H1 (cell line): ENCODE measurements at regions not wholly inside any gene's neighbourhood (a gene's known extent, or its start where the extent isn't known, plus 50 kb on each side); places are given as distances from the start of the nearest gene placed in this dataset.

Source experiments
- CTCF ChIA-PET: fragments of 300-600 bp; sonication (Branson Sonifier 250); formaldehyde crosslinking; loops from one replicate; lab custom pipeline; 2021; ENCODE audit not compliant: partially characterized antibody; lab: Charles Lee
- POLR2A ChIA-PET: fragments of 300-600 bp; sonication (Branson Sonifier 250); formaldehyde crosslinking; loops from one replicate; lab custom pipeline; 2021; ENCODE audit warnings: inconsistent platforms; ENCODE audit not compliant: partially characterized antibody; lab: Charles Lee
- DNase-seq, 2 experiments: peaks; one replicate each; pipeline versions ENCODE4 v3.0.0 to v3.0.0-alpha.2; 2010 to 2022; ENCODE audit warnings: low spot score in 2 of 2, low read depth in 1 of 2, mixed read lengths in 1 of 2
- FAIRE-seq: peaks from 2 replicates; lab custom pipeline; 2011; peaks lifted over from hg19 to GRCh38; lab: Jason Lieb, UNC
- H2AFZ ChIP-seq: 2 replicates; pipeline ENCODE4 v1.8.1; 2012; ENCODE audit warnings: low read length, inconsistent platforms
- H2AK5ac ChIP-seq: 2 replicates; pipeline ENCODE4 v1.6.1; 2013; ENCODE audit warnings: low read depth, low read length
- H2BK120ac ChIP-seq: replicated peaks from 2 replicates; pipeline ENCODE3; 2013; ENCODE audit warnings: low read depth, low read length, inconsistent platforms
- H2BK12ac ChIP-seq: 2 replicates; pipeline ENCODE4 v1.6.1; 2013; ENCODE audit warnings: low read depth, low read length
- H2BK15ac ChIP-seq: 2 replicates; pipeline ENCODE4 v1.6.1; 2013; ENCODE audit warnings: low read length
- H2BK20ac ChIP-seq: 2 replicates; pipeline ENCODE4 v1.6.1; 2013; ENCODE audit warnings: low read length
- H2BK5ac ChIP-seq: 2 replicates; pipeline ENCODE4 v1.6.1; 2013; ENCODE audit warnings: low read depth, low read length
- H3K14ac ChIP-seq: 2 replicates; pipeline ENCODE4 v1.6.1; 2013; ENCODE audit warnings: inconsistent platforms; ENCODE audit not compliant: insufficient read length
- H3K18ac ChIP-seq: 2 replicates; pipeline ENCODE4 v1.6.1; 2013; ENCODE audit warnings: low read length; ENCODE audit errors: extremely low read depth
- H3K23ac ChIP-seq: 2 replicates; pipeline ENCODE4 v1.6.1; 2013; ENCODE audit warnings: inconsistent platforms; ENCODE audit not compliant: insufficient read length
- H3K23me2 ChIP-seq: 2 replicates; pipeline ENCODE4 v1.6.1; 2013; ENCODE audit warnings: low read depth, low read length
- H3K27ac ChIP-seq: 2 replicates; pipeline ENCODE4 v1.6.1; 2011; ENCODE audit warnings: low read depth, low read length, inconsistent platforms
- H3K27me3 ChIP-seq, 4 experiments: replicated peaks in 1 of 4; 1 replicate in 1 of 4; 2 replicates in 3 of 4; pipeline versions ENCODE4 v1.6.1 to v1.8.1; 2011 to 2013; ENCODE audit warnings: low read length in 3 of 4, mild to moderate bottlenecking in 3 of 4, inconsistent platforms in 2 of 4, mixed read lengths in 2 of 4, moderate library complexity in 1 of 4; ENCODE audit not compliant: control insufficient read depth in 3 of 4, insufficient read depth in 3 of 4; ENCODE audit errors: extremely low read depth in 1 of 4
- H3K36me3 ChIP-seq, 4 experiments: 2 replicates each; pipeline versions ENCODE4 v1.6.1 to v1.8.1; 2011 to 2013; ENCODE audit warnings: mild to moderate bottlenecking in 4 of 4, low read length in 3 of 4, moderate library complexity in 2 of 4, control low read depth in 1 of 4, inconsistent platforms in 1 of 4; ENCODE audit not compliant: insufficient read depth in 4 of 4, control insufficient read depth in 2 of 4
- H3K4ac ChIP-seq: replicated peaks from 2 replicates; pipeline ENCODE3; 2013; ENCODE audit warnings: low read length, low read depth, mixed read lengths, inconsistent platforms; ENCODE audit not compliant: insufficient read length
- H3K4me1 ChIP-seq, 4 experiments: replicated peaks in 1 of 4; 1 replicate in 1 of 4; 2 replicates in 3 of 4; pipeline versions ENCODE4 v1.6.1 to v1.8.1; 2011 to 2013; ENCODE audit warnings: low read length in 3 of 4, inconsistent platforms in 2 of 4, mixed read lengths in 1 of 4; ENCODE audit not compliant: insufficient read depth in 4 of 4, control insufficient read depth in 3 of 4
- H3K4me2 ChIP-seq, 2 experiments: 2 replicates each; pipeline versions ENCODE4 v1.6.1 to v1.8.1; 2011 to 2013; ENCODE audit warnings: low read depth in 2 of 2, low read length in 2 of 2, control low read depth in 1 of 2, inconsistent platforms in 1 of 2, mild to moderate bottlenecking in 1 of 2; ENCODE audit not compliant: insufficient read depth in 1 of 2
- H3K4me3 ChIP-seq, 4 experiments: fragments of 200-600, 300-600 bp in 1 of 4; sonication (generic), shearing (Covaris generic), sonication (Bioruptor Twin) in 1 of 4; 2 replicates each; pipeline versions ENCODE4 v1.5.1 to v1.8.1; 2011 to 2016; ENCODE audit warnings: low read length in 4 of 4, low read depth in 3 of 4, control low read depth in 2 of 4, inconsistent platforms in 2 of 4, mild to moderate bottlenecking in 2 of 4, mixed read lengths in 1 of 4, moderate library complexity in 1 of 4; ENCODE audit not compliant: insufficient read depth in 2 of 4; ENCODE audit errors: extremely low read depth in 1 of 4
- H3K56ac ChIP-seq: replicated peaks from 2 replicates; pipeline ENCODE3; 2013; ENCODE audit warnings: low read depth, mild to moderate bottlenecking, mixed read lengths, low read length, inconsistent platforms; ENCODE audit not compliant: insufficient read length
- H3K79me1 ChIP-seq: 2 replicates; pipeline ENCODE4 v1.6.1; 2013; ENCODE audit warnings: low read depth, low read length, control low read depth
- H3K79me2 ChIP-seq, 2 experiments: 2 replicates each; pipeline versions ENCODE4 v1.6.1 to v1.8.1; 2012 to 2013; ENCODE audit warnings: low read length in 2 of 2, mild to moderate bottlenecking in 2 of 2, inconsistent platforms in 1 of 2; ENCODE audit not compliant: insufficient read depth in 2 of 2, control insufficient read depth in 1 of 2
- H3K9ac ChIP-seq, 4 experiments: replicated peaks in 1 of 4; 1 replicate in 1 of 4; 2 replicates in 3 of 4; pipeline versions ENCODE4 v1.6.1 to v1.8.1; 2011 to 2013; ENCODE audit warnings: low read depth in 3 of 4, low read length in 3 of 4, control low read depth in 2 of 4, mild to moderate bottlenecking in 2 of 4, moderate library complexity in 2 of 4, inconsistent platforms in 1 of 4; ENCODE audit errors: extremely low read depth in 1 of 4
- H3K9me3 ChIP-seq, 2 experiments: 2 replicates each; pipeline versions ENCODE4 v1.6.1 to v1.8.1; 2012 to 2013; ENCODE audit warnings: mild to moderate bottlenecking in 2 of 2, moderate library complexity in 2 of 2, control low read depth in 1 of 2, inconsistent platforms in 1 of 2, low read depth in 1 of 2, low read length in 1 of 2, mixed read lengths in 1 of 2; ENCODE audit not compliant: insufficient read depth in 2 of 2
- H4K20me1 ChIP-seq, 2 experiments: replicated peaks in 1 of 2; 2 replicates each; pipeline versions ENCODE3 to v1.8.1; 2011 to 2013; ENCODE audit warnings: inconsistent platforms in 2 of 2, low read length in 2 of 2, mild to moderate bottlenecking in 1 of 2; ENCODE audit not compliant: insufficient read depth in 2 of 2, control insufficient read depth in 1 of 2
- H4K5ac ChIP-seq: 2 replicates; pipeline ENCODE4 v1.6.1; 2013; ENCODE audit warnings: low read length, low read depth, mixed read lengths, inconsistent platforms; ENCODE audit not compliant: insufficient read length
- H4K8ac ChIP-seq: 2 replicates; pipeline ENCODE4 v1.8.0; 2013; ENCODE audit warnings: mild to moderate bottlenecking, moderate library complexity, low read length, inconsistent platforms; ENCODE audit not compliant: insufficient read depth; ENCODE audit errors: extremely low read depth
- H4K91ac ChIP-seq: replicated peaks from 2 replicates; pipeline ENCODE3; 2013; ENCODE audit warnings: low read length, mixed read lengths, inconsistent platforms; ENCODE audit not compliant: insufficient read length
- ATF2 ChIP-seq: IDR thresholded peaks from 2 replicates; pipeline ENCODE4 v1.6.1; 2012; ENCODE audit warnings: low read length, inconsistent platforms
- CTCF ChIP-seq, 3 experiments: IDR thresholded peaks; 1 replicate in 2 of 3; 2 replicates in 1 of 3; pipeline versions ENCODE4 v1.5.1 to v1.6.1; 2011; ENCODE audit warnings: low read length in 3 of 3, mild to moderate bottlenecking in 3 of 3, inconsistent platforms in 2 of 3, low read depth in 1 of 3, moderate library complexity in 1 of 3; ENCODE audit not compliant: insufficient read depth in 1 of 3; ENCODE audit errors: control extremely low read depth in 1 of 3
- RAD21 ChIP-seq, 2 experiments: IDR thresholded peaks in 1 of 2; conservative IDR thresholded peaks in 1 of 2; 2 replicates each; pipeline ENCODE4 v1.6.1; 2011; ENCODE audit warnings: low read depth in 2 of 2, low read length in 2 of 2, improper control_type of control experiment in 1 of 2, inconsistent platforms in 1 of 2, mild to moderate bottlenecking in 1 of 2, moderate library complexity in 1 of 2
- SP2 ChIP-seq: IDR thresholded peaks from 2 replicates; pipeline ENCODE4 v1.6.1; 2012; ENCODE audit warnings: mild to moderate bottlenecking, low read length, inconsistent platforms
- ZNF274 ChIP-seq: IDR thresholded peaks from 2 replicates; pipeline ENCODE4 v1.7.0; 2012; ENCODE audit warnings: low read length, borderline replicate concordance; ENCODE audit errors: extremely low read depth
- WGBS, 2 experiments: shearing (Covaris generic) in 1 of 2; methylation state at CpG; one replicate each; pipeline versions ENCODE4 v1.1.6 to v1.1.7; 2013 to 2015; ENCODE audit warnings: low lambda C conversion rate in 2 of 2, mixed read lengths in 2 of 2, inconsistent platforms in 1 of 2, low coverage in 1 of 2, missing lambda C conversion rate in 1 of 2; ENCODE audit not compliant: insufficient replicate concordance in 2 of 2, insufficient coverage in 1 of 2, insufficient read length in 1 of 2; ENCODE audit errors: extremely low coverage in 1 of 2, missing lambda C conversion rate in 1 of 2; 5-methylcytosine and 5-hydroxymethylcytosine counted together

GRCh38 chr16:60712144-60712543, 1324.1 kb downstream of the CDH8 start:
- WGBS, 2 experiments: 86% methylated on average over 3 of the region's 3 CpGs; no CpG with 5 or more reads in 1 of the 2 experiments
- no peak overlapping the region for H4K5ac ChIP-seq
- no peaks in the 10 kb centered on the region for H3K23me2 ChIP-seq
- no peak overlapping the region for H3K56ac ChIP-seq
- H3K9me3 ChIP-seq: no peaks in the 10 kb centered on the region
- no peak overlapping the region for H2AK5ac ChIP-seq
- H3K4me3 ChIP-seq: no peak overlapping the region
- H3K79me1 ChIP-seq: no peaks in the 10 kb centered on the region
- no peak overlapping the region for H4K8ac ChIP-seq
- H2BK5ac ChIP-seq: no peak overlapping the region
- H3K23ac ChIP-seq: no peak overlapping the region
- H3K4me1 ChIP-seq: no peaks in the 10 kb centered on the region
- CTCF ChIA-PET: interaction anchor here (1.4 kb wide), 1 partner anchor 26 kb away, joined by 5 read pairs; no protein-coding TSS in a partner anchor
- no peak overlapping the region for H2BK120ac ChIP-seq
- TF ChIP-seq SP2: no peak
- TF ChIP-seq ATF2: no peak
- TF ChIP-seq CTCF (IDR thresholded peaks at IDR 0.05; ENCODE audit: control extremely low read depth in 1 of 3, insufficient read depth in 1 of 3, low read depth in 1 of 3, low read length in 3 of 3): no peak
- TF ChIP-seq RAD21 (IDR thresholded peaks at IDR 0.05 in 1 of 2, conservative IDR thresholded peaks at IDR 0.05 in 1 of 2; ENCODE audit: low read depth in 2 of 2, low read length in 2 of 2): no peak
- no peak for TF ChIP-seq ZNF274
- H3K9ac ChIP-seq: no peak overlapping the region
- no peak overlapping the region for H3K27ac ChIP-seq
- POLR2A ChIA-PET: no interaction called here
- no peaks in the 10 kb centered on the region for H3K36me3 ChIP-seq
- no peak overlapping the region for H3K14ac ChIP-seq
- H2BK20ac ChIP-seq: no peak overlapping the region
- H3K27me3 ChIP-seq: no peaks in the 10 kb centered on the region
- FAIRE-seq (no peak), DNase-seq (no peak)
- H3K4me2 ChIP-seq: no peak overlapping the region
- H4K91ac ChIP-seq: no peak overlapping the region
- no peak overlapping the region for H3K18ac ChIP-seq
- H2BK12ac ChIP-seq: no peak overlapping the region
- no peaks in the 10 kb centered on the region for H3K79me2 ChIP-seq
- 0 out of 2 replicates have a peak overlapping the region, but pooled peaks have one; percentile 17 for H2AFZ ChIP-seq
- no peak overlapping the region for H2BK15ac ChIP-seq
- no peak overlapping the region for H3K4ac ChIP-seq
- H4K20me1 ChIP-seq: no peaks in the 10 kb centered on the region
